Fibroblast of lung (primary cell): ENCODE measurements at regions not wholly inside any gene's neighbourhood (a gene's known extent, or its start where the extent isn't known, plus 50 kb on each side); places are given as distances from the start of the nearest gene placed in this dataset.

Source experiments
- EZH2 ChIP-seq: IDR thresholded peaks from 2 replicates; pipeline ENCODE4 v1.5.1; 2012; ENCODE audit warnings: low read length, control low read depth, mild to moderate bottlenecking; ENCODE audit errors: missing control alignments
- TF ChIP-seq, protein P1 (sequence below), 2 donors: IDR thresholded peaks in 1 of 2; conservative IDR thresholded peaks in 1 of 2; 1 replicate in 1 of 2; 2 replicates in 1 of 2; pipeline ENCODE4 v1.5.1; 2011 to 2012; ENCODE audit warnings: low read length in 2 of 2, control low read depth in 1 of 2, inconsistent platforms in 1 of 2, low read depth in 1 of 2, mild to moderate bottlenecking in 1 of 2

DNA sequence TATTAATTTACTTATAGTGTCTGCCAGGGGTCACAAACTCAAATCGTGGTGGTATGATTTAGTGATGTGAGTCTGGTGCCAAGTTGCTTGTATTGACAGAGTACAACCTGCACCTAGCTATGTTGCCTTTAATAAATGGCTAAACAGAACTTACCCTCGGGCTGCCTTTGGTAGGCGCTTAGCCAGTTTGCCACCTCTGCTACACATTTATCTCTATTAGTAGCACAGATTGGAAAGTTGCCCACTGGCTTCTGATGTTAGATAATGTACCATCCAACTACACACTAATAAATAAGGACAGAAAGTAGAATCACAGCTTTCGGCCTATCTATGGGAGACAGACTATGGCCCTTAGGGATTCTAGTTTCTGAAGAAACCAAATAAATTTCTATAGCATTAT, 368.4 kb downstream of the MAN2A1 start:
- TF ChIP-seq, protein P1, sequence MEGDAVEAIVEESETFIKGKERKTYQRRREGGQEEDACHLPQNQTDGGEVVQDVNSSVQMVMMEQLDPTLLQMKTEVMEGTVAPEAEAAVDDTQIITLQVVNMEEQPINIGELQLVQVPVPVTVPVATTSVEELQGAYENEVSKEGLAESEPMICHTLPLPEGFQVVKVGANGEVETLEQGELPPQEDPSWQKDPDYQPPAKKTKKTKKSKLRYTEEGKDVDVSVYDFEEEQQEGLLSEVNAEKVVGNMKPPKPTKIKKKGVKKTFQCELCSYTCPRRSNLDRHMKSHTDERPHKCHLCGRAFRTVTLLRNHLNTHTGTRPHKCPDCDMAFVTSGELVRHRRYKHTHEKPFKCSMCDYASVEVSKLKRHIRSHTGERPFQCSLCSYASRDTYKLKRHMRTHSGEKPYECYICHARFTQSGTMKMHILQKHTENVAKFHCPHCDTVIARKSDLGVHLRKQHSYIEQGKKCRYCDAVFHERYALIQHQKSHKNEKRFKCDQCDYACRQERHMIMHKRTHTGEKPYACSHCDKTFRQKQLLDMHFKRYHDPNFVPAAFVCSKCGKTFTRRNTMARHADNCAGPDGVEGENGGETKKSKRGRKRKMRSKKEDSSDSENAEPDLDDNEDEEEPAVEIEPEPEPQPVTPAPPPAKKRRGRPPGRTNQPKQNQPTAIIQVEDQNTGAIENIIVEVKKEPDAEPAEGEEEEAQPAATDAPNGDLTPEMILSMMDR (conservative IDR thresholded peaks at IDR 0.05 in 1 of 2, IDR thresholded peaks at IDR 0.05 in 1 of 2; ENCODE audit: low read depth in 1 of 2, low read length in 2 of 2), result no peak
- TF ChIP-seq EZH2, result no peak
